Stomach (tissue), 8 donors: ENCODE measurements at regions not wholly inside any gene's neighbourhood (a gene's known extent, or its start where the extent isn't known, plus 50 kb on each side); places are given as distances from the start of the nearest gene placed in this dataset.

ENCODE experiments used
- DNase-seq, 2 donors: peaks; one replicate each; pipeline versions ENCODE4 v3.0.0 to v3.0.0-alpha.2; 2013 to 2019
- H3K27ac ChIP-seq, 5 donors: fragments of 200-600 bp in 4 of 5; sonication (generic) in 4 of 5; one replicate each; pipeline ENCODE4 v1.5.1; 2013 to 2019; ENCODE audit warnings: mild to moderate bottlenecking in 1 of 5, moderate library complexity in 1 of 5
- H3K27me3 ChIP-seq, 3 donors: fragments of 200-600 bp; sonication (generic); one replicate each; pipeline ENCODE4 v1.5.1; 2017 to 2019; ENCODE audit warnings: mixed run types in 1 of 3
- H3K36me3 ChIP-seq, 4 donors: fragments of 200-600 bp; sonication (generic); 1 replicate in 3 of 4; 2 replicates in 1 of 4; pipeline ENCODE4 v1.5.1; 2016 to 2019
- H3K4me1 ChIP-seq, 4 donors: fragments of 200-600 bp; sonication (generic); one replicate each; pipeline ENCODE4 v1.5.1; 2016 to 2019
- H3K4me3 ChIP-seq, 4 donors: fragments of 200-600 bp; sonication (generic) in 3 of 4; one replicate each; pipeline ENCODE4 v1.5.1; 2016 to 2019; ENCODE audit warnings: mild to moderate bottlenecking in 1 of 4
- H3K9me3 ChIP-seq, 4 donors: fragments of 200-600 bp; sonication (generic); one replicate each; pipeline ENCODE4 v1.5.1; 2016 to 2019
- CTCF ChIP-seq, 7 experiments: fragments of 450-650 bp in 4 of 7; fragments of 200-600 bp in 3 of 7; sonication (generic) in 3 of 7; IDR thresholded peaks; one replicate each; pipeline ENCODE4 v1.5.1; 2016 to 2019; ENCODE audit warnings: antibody characterized with exemption in 7 of 7, control low read depth in 2 of 7, mild to moderate bottlenecking in 1 of 7
- EP300 ChIP-seq: sonication (generic); formaldehyde crosslinking; IDR thresholded peaks from one replicate; pipeline ENCODE4 v1.6.1; 2017; ENCODE audit warnings: antibody characterized with exemption
- POLR2A ChIP-seq, 4 donors: fragments of 450-650 bp; IDR thresholded peaks; one replicate each; pipeline ENCODE4 v1.6.1; 2016; ENCODE audit warnings: antibody characterized with exemption in 4 of 4, control low read depth in 2 of 4, mild to moderate bottlenecking in 1 of 4, moderate library complexity in 1 of 4
- POLR2AphosphoS5 ChIP-seq, 3 donors: sonication (generic); formaldehyde crosslinking; IDR thresholded peaks; one replicate each; pipeline ENCODE4 v1.6.1; 2016; ENCODE audit warnings: antibody characterized with exemption in 3 of 3
- WGBS, 5 donors: extraction: QIAGEN DNeasy Blood & Tissue Kit in 3 of 5; methylation state at CpG; one replicate each; pipeline versions ENCODE4 v1.1.5 to v1.1.7; 2013 to 2018; 5-methylcytosine and 5-hydroxymethylcytosine counted together
- intact Hi-C: fragments of 100-400 bp; cut with DNase I; formaldehyde crosslinking; loops from one replicate; pipeline ENCODE4 v1.15.1; 2023; ENCODE audit warnings: low total_unique reads
- donor health status: healthy with polysubstance abuse.
- donor health status: Bipolar disorder and iron deficiency.
- donor health status: healthy.

DNA sequence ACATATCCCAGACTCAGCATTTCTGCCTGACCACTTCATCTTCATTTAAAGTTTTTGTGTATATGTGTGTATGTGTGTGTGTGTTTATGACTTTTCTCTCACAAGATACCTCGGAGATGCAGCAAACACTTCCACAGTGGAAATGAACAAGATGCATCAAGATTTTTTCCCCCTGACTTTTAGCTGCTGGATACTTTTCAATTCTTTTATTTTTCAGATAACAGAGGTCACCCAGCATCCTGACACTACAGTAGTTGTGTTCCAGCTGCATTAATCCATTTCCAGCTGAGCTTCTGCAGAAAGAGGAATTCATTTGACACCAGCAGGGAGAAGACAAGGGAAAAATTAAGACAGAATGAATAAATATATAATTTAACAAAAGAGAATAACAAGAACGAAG, 130.2 kb upstream of the PSMD7 start:
- no peaks in the 10 kb centered on the region for H3K9me3 ChIP-seq
- no peaks in the 10 kb centered on the region for H3K36me3 ChIP-seq
- 40 to 73% (median 49%) methylated on average over 2 of the region's 2 CpGs for WGBS, 5 donors
- no peaks in the 10 kb centered on the region for H3K27me3 ChIP-seq
- no peak for TF ChIP-seq POLR2A (IDR thresholded peaks at IDR 0.05)
- no peak for TF ChIP-seq CTCF (IDR thresholded peaks at IDR 0.05)
- no peak for TF ChIP-seq EP300
- TF ChIP-seq POLR2AphosphoS5 (IDR thresholded peaks at IDR 0.05): no peak
- H3K4me3 ChIP-seq: no peak overlapping the region
- intact Hi-C loops: no loop called here
- H3K27ac ChIP-seq: no peak overlapping the region
- peaks cover 0 to 11% (median 0%) of the 10 kb centered on the region in 4 donors for H3K4me1 ChIP-seq
- DNase-seq: no peak

DNA sequence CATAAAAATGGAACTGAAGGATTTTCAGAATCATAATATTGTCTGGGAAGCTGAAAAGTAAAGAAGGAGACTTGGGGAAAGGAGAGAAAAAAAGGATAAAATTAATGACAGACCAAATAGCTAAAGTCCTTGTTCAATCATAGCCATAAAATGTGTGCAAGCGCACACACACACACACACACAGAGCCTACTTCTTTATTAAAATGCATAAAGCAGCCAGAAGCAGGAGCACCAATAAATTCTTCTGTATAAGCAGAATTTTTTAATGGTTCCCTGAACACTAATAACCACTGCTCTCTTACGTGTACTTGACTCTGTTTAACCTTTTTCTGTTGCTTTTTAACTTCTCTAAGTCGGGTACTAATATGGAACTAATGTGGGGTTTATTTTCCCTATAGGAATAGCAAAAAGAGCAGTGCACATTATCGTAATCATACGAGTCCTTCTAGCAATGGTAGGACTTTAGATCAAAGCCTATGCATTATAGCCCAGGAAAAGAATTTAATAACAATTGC, 131.0 kb upstream of the PSMD7 start:
- TF ChIP-seq POLR2AphosphoS5 (IDR thresholded peaks at IDR 0.05): no peak
- TF ChIP-seq CTCF (IDR thresholded peaks at IDR 0.05): no peak
- TF ChIP-seq POLR2A (IDR thresholded peaks at IDR 0.05): no peak
- no peak for TF ChIP-seq EP300
- 64 to 82% (median 70%) methylated on average over 5 of the region's 5 CpGs for WGBS, 5 donors
- no peak for DNase-seq

GRCh38 chr16:74160759-74161158, 135.9 kb upstream of the PSMD7 start:
- no peak for DNase-seq
- Histone ChIP-seq H3K36me3 (no peaks in the 10 kb centered on the region), H3K4me3 (no peak overlapping the region), H3K4me1 (no peaks in the 10 kb centered on the region), H3K9me3 (peaks cover 0 to 10% (median 4%) of the 10 kb centered on the region in 4 donors), H3K27me3 (no peaks in the 10 kb centered on the region), H3K27ac (no peak overlapping the region)
- whole genome bisulfite sequencing, 5 donors: 82 to 89% (median 83%) methylated on average over 2 of the region's 2 CpGs
- TF ChIP-seq POLR2A (IDR thresholded peaks at IDR 0.05) (no peak), EP300 (no peak), POLR2AphosphoS5 (IDR thresholded peaks at IDR 0.05) (no peak), CTCF (IDR thresholded peaks at IDR 0.05) (no peak)
- intact Hi-C loops: no loop called here

More for the DNA sequence above, 131.0 kb upstream of the PSMD7 start:
- no peak overlapping the region for H3K4me3 ChIP-seq
- no peaks in the 10 kb centered on the region for H3K27me3 ChIP-seq
- H3K4me1 ChIP-seq: peaks cover 0 to 11% (median 0%) of the 10 kb centered on the region in 4 donors
- H3K36me3 ChIP-seq: no peaks in the 10 kb centered on the region
- no peak overlapping the region for H3K27ac ChIP-seq
- H3K9me3 ChIP-seq: peaks cover 0 to 5% (median 2%) of the 10 kb centered on the region in 4 donors
- intact Hi-C loops: no loop called here

DNA sequence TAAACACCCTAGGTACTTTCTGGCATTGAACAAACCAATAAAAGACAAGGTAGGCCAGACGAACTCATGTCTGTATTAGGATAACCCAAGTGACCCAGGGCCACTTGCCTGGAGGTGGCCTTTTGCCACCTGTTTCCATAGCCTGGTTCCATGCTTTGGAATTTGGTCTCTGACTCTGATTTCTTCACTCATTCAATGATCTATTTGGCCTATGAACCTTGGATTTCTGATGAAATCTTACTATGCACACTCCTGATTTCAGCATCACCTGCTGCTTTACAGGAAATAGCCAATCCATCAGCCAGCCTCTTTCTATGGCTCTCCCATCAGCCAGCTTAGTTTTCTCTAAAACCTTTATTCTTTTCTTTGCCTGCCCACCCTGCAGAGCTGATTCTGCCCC, 142.8 kb upstream of the PSMD7 start:
- H3K27ac ChIP-seq: no peak overlapping the region
- no peaks in the 10 kb centered on the region for H3K4me1 ChIP-seq
- H3K9me3 ChIP-seq: peaks cover 0 to 8% (median 3%) of the 10 kb centered on the region in 4 donors
- no peaks in the 10 kb centered on the region for H3K27me3 ChIP-seq
- DNase-seq: no peak
- H3K36me3 ChIP-seq: no peaks in the 10 kb centered on the region
- TF ChIP-seq EP300: no peak
- no peak for TF ChIP-seq CTCF (IDR thresholded peaks at IDR 0.05)
- no peak for TF ChIP-seq POLR2A (IDR thresholded peaks at IDR 0.05)
- TF ChIP-seq POLR2AphosphoS5 (IDR thresholded peaks at IDR 0.05): no peak
- 20 to 39% (median 33%) methylated on average over 1 of the region's 1 CpG for WGBS, 5 donors
- H3K4me3 ChIP-seq: no peak overlapping the region
- intact Hi-C loops: no loop called here
